Naive thymus-derived CD4-positive, alpha-beta T cell (primary cell): ENCODE measurements at regions not wholly inside any gene's neighbourhood (a gene's known extent, or its start where the extent isn't known, plus 50 kb on each side); places are given as distances from the start of the nearest gene placed in this dataset.

Experiments used
- ATAC-seq: fragments of 150-1000 bp; cut with Tn5 transposase; 2 replicates; pipeline ENCODE4 v1.10.0; 2021; ENCODE audit warnings: mild to moderate bottlenecking, moderate library complexity
- CTCF ChIA-PET: fragments of 350-600 bp; sonication (Branson Sonifier 250); formaldehyde crosslinking; loops from one replicate; lab custom pipeline; 2021; ENCODE audit warnings: antibody characterized with exemption; lab: Charles Lee
- POLR2A ChIA-PET: fragments of 350-600 bp; sonication (Branson Sonifier 250); formaldehyde crosslinking; loops from one replicate; lab custom pipeline; 2021; ENCODE audit warnings: antibody characterized with exemption, inconsistent platforms; lab: Charles Lee
- DNase-seq, 9 donors: peaks; one replicate each; pipeline versions ENCODE4 v3.0.0 to v3.0.0-alpha.2; 2020 to 2022; ENCODE audit warnings: mixed read lengths in 1 of 9
- H3K27ac ChIP-seq: one replicate; pipeline ENCODE4 v1.7.0; 2013; ENCODE audit warnings: mild to moderate bottlenecking, low read depth, low read length, moderate library complexity
- H3K27me3 ChIP-seq, 2 donors: one replicate each; pipeline ENCODE4 v1.7.0; 2013; ENCODE audit warnings: low read length in 2 of 2, mild to moderate bottlenecking in 2 of 2, moderate library complexity in 2 of 2; ENCODE audit not compliant: control insufficient read depth in 2 of 2, insufficient read depth in 2 of 2
- H3K36me3 ChIP-seq, 3 experiments: 1 replicate in 2 of 3; 2 replicates in 1 of 3; pipeline ENCODE4 v1.7.0; 2013; ENCODE audit warnings: low read length in 3 of 3, mild to moderate bottlenecking in 3 of 3, moderate library complexity in 1 of 3; ENCODE audit not compliant: insufficient read depth in 3 of 3, control insufficient read depth in 2 of 3
- H3K4me1 ChIP-seq, 2 donors: one replicate each; pipeline ENCODE4 v1.7.0; 2013; ENCODE audit warnings: low read length in 2 of 2, mild to moderate bottlenecking in 2 of 2, moderate library complexity in 1 of 2; ENCODE audit not compliant: control insufficient read depth in 2 of 2, insufficient read depth in 2 of 2
- H3K4me3 ChIP-seq: 2 replicates; pipeline ENCODE4 v1.7.0; 2013; ENCODE audit warnings: mild to moderate bottlenecking, low read length
- H3K9me3 ChIP-seq, 3 experiments: 1 replicate in 2 of 3; 2 replicates in 1 of 3; pipeline ENCODE4 v1.7.0; 2013; ENCODE audit warnings: low read length in 3 of 3; ENCODE audit not compliant: control insufficient read depth in 2 of 3
- H3K27ac Mint-ChIP-seq, 9 donors: one replicate each; pipeline ENCODE4 v1.8.0; 2020 to 2022; ENCODE audit warnings: mixed read lengths in 9 of 9, mild to moderate bottlenecking in 8 of 9, moderate library complexity in 5 of 9, inconsistent platforms in 2 of 9
- H3K27me3 Mint-ChIP-seq, 5 donors: one replicate each; pipeline ENCODE4 v1.8.0; 2021 to 2022; ENCODE audit warnings: mixed read lengths in 5 of 5, mild to moderate bottlenecking in 1 of 5
- H3K36me3 Mint-ChIP-seq, 5 donors: one replicate each; pipeline ENCODE4 v1.8.0; 2020 to 2022; ENCODE audit warnings: mixed read lengths in 5 of 5, mild to moderate bottlenecking in 3 of 5, inconsistent platforms in 1 of 5
- H3K4me1 Mint-ChIP-seq, 7 donors: one replicate each; pipeline ENCODE4 v1.8.0; 2020 to 2022; ENCODE audit warnings: mixed read lengths in 7 of 7, mild to moderate bottlenecking in 3 of 7, inconsistent platforms in 1 of 7
- H3K4me3 Mint-ChIP-seq, 10 donors: one replicate each; pipeline ENCODE4 v1.8.0; 2020 to 2022; ENCODE audit warnings: mild to moderate bottlenecking in 10 of 10, mixed read lengths in 10 of 10, moderate library complexity in 6 of 10, inconsistent platforms in 2 of 10
- H3K9me3 Mint-ChIP-seq, 11 donors: one replicate each; pipeline ENCODE4 v1.8.0; 2020 to 2022; ENCODE audit warnings: mixed read lengths in 11 of 11, mild to moderate bottlenecking in 4 of 11, inconsistent platforms in 1 of 11, moderate library complexity in 1 of 11
- intact Hi-C, 2 donors: fragments of 100-400 bp; cut with micrococcal nuclease; formaldehyde crosslinking; loops; one replicate each; pipeline ENCODE4 v1.15.1; 2023

GRCh38 chr2:551621-552020 lies 125.6 kb downstream of the TMEM18 start:
- H3K4me1 ChIP-seq = no peaks in the 10 kb centered on the region
- H3K27me3 ChIP-seq = no peaks in the 10 kb centered on the region
- Mint-ChIP-seq H3K4me1 (no peaks in the 10 kb centered on the region), H3K9me3 (peaks cover 0 to 2% (median 0%) of the 10 kb centered on the region in 11 donors), H3K36me3 (no peaks in the 10 kb centered on the region), H3K4me3 (no peak overlapping the region), H3K27ac (no peak overlapping the region), H3K27me3 (peaks cover 8 to 27% (median 17%) of the 10 kb centered on the region in 5 donors)
- ChIA-PET CTCF (no interaction called here), POLR2A (no interaction called here)
- no peak overlapping the region for H3K27ac ChIP-seq
- no peaks in the 10 kb centered on the region for H3K9me3 ChIP-seq
- no peaks in the 10 kb centered on the region for H3K36me3 ChIP-seq
- intact Hi-C loops = no loop called here
- DNase-seq (no peak), ATAC-seq (no peak)
- H3K4me3 ChIP-seq = no peak overlapping the region

DNA sequence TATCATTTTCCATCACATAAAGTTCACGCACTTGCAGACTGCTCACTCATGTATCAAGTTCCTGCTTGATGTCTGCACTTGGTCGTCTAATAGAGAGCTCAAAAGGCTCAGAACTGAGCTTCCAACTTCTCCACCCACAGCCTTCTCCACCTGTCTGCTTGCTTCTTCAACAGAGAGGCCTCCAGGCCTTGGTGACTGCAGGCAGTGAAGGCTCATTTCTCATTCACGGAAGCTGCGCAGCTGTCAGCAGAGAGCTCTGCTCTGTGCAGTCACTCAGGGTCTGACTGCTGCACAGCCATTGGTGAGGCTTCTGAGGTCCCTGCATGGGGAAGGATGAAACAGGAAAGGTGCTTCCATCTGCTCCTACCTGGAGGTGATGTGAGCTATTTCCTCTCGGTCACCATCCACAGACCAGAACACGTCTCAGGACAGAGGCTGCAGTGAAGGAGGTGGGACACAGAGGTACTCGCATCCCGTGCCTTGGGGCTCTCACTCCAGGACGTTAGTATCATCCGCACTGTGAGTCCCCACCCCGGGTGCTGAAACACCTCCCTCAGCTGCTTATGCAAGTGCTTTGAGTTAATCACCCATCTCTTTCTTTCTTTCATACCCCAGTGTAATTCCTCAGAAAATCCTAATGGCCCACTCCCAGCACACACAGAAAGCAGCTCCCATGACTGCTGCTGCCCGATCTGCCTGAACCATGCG lies 126.2 kb downstream of the TMEM18 start:
- no peaks in the 10 kb centered on the region for H3K36me3 Mint-ChIP-seq
- Histone ChIP-seq H3K9me3 (no peaks in the 10 kb centered on the region), H3K4me1 (no peaks in the 10 kb centered on the region), H3K27me3 (no peaks in the 10 kb centered on the region), H3K27ac (no peak overlapping the region), H3K36me3 (no peaks in the 10 kb centered on the region), H3K4me3 (no peak overlapping the region)
- intact Hi-C loops = no loop called here
- DNase-seq = no peak
- H3K9me3 Mint-ChIP-seq = peaks cover 0 to 2% (median 0%) of the 10 kb centered on the region in 11 donors
- H3K27me3 Mint-ChIP-seq = peaks cover 8 to 27% (median 16%) of the 10 kb centered on the region in 5 donors
- H3K4me1 Mint-ChIP-seq = no peaks in the 10 kb centered on the region
- POLR2A ChIA-PET = no interaction called here
- ATAC-seq = no peak
- H3K4me3 Mint-ChIP-seq = no peak overlapping the region
- H3K27ac Mint-ChIP-seq = no peak overlapping the region
- CTCF ChIA-PET = no interaction called here

DNA sequence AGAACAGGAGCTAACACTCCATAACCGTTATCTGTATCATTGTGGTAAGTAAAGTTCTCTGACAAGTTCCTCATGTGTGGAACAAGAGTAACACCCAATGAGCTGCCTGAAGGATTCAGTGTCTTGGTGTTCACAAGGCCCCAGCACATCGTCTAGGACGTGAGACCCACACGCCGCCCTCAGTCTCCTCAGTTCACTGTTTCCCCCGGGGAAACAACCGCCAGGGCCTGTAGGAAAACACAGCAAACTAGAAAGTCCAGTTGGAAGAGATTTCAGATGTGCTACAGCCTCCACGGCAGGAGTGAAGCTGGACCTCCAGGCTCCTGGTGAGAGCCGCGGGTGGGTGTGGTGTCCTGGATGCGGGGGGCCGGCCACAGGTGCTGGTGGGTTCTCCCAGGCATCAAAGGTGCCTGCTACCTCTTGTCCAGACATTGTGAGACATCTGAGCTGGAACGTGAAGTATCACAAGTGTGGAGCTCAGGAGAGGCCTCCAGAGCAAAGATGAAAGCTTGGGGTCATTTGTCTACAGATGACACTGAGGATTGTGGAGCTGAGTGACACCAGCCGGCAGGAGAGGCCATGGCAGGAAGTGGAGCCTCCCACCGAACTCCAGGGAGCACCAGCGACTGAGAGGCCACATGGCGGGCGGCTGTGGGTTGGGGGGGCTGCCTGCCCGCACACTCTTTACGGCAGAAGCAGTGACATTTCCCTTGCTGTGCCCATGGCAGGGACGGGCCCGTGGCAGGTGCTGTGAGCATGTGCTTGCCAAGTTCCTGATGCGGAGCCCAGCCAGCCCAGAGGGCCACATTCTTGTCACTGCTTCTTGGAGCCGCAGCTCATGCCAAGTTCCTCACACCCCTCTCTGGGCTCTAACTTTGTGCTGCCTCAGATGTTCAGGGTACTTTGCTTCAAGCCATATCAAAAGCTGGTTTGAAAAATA lies 131.2 kb downstream of the TMEM18 start:
- CTCF ChIA-PET = interaction anchor here (0.6 to 0.7 kb wide), 2 partner anchors 12 to 174 kb away, joined by 3 read pairs; no protein-coding TSS in a partner anchor
- Mint-ChIP-seq H3K4me3 (no peak overlapping the region), H3K9me3 (no peaks in the 10 kb centered on the region), H3K36me3 (no peaks in the 10 kb centered on the region), H3K4me1 (no peaks in the 10 kb centered on the region), H3K27me3 (peaks cover 9 to 29% (median 15%) of the 10 kb centered on the region in 5 donors), H3K27ac (no peak overlapping the region)
- H3K27ac ChIP-seq = no peak overlapping the region
- no peak for DNase-seq
- ATAC-seq = no peak
- H3K36me3 ChIP-seq = no peaks in the 10 kb centered on the region
- intact Hi-C loops = no loop called here
- POLR2A ChIA-PET = no interaction called here
- H3K9me3 ChIP-seq = no peaks in the 10 kb centered on the region
- no peak overlapping the region for H3K4me3 ChIP-seq
- no peaks in the 10 kb centered on the region for H3K4me1 ChIP-seq
- H3K27me3 ChIP-seq = no peaks in the 10 kb centered on the region

- ATAC-seq (no peak), DNase-seq (no peak)
- Histone ChIP-seq H3K27ac (no peak overlapping the region), H3K27me3 (no peaks in the 10 kb centered on the region), H3K9me3 (no peaks in the 10 kb centered on the region), H3K4me3 (no peak overlapping the region), H3K36me3 (no peaks in the 10 kb centered on the region), H3K4me1 (no peaks in the 10 kb centered on the region)
- ChIA-PET POLR2A (no interaction called here), CTCF (interaction anchor here (0.6 kb wide), 1 partner anchor 11 kb away, joined by 3 read pairs; no protein-coding TSS in a partner anchor)
- H3K27me3 Mint-ChIP-seq = peaks cover 9 to 36% (median 15%) of the 10 kb centered on the region in 5 donors
- no peaks in the 10 kb centered on the region for H3K4me1 Mint-ChIP-seq
- intact Hi-C loops = no loop called here
- H3K27ac Mint-ChIP-seq = no peak overlapping the region
- H3K9me3 Mint-ChIP-seq = no peaks in the 10 kb centered on the region
- H3K36me3 Mint-ChIP-seq = no peaks in the 10 kb centered on the region
- no peak overlapping the region for H3K4me3 Mint-ChIP-seq
Observed at GRCh38 chr2:545228-545627, 132.0 kb downstream of the TMEM18 start.

GRCh38 chr2:538646-539045 lies 138.6 kb downstream of the TMEM18 start:
- no peak overlapping the region for H3K27ac ChIP-seq
- Mint-ChIP-seq H3K27ac (no peak overlapping the region), H3K4me3 (no peak overlapping the region), H3K9me3 (peaks cover 0 to 18% (median 3%) of the 10 kb centered on the region in 11 donors), H3K27me3 (peaks cover 13 to 57% (median 19%) of the 10 kb centered on the region in 5 donors), H3K4me1 (no peaks in the 10 kb centered on the region), H3K36me3 (peaks cover 0 to 4% (median 3%) of the 10 kb centered on the region in 5 donors)
- no peak overlapping the region for H3K4me3 ChIP-seq
- H3K36me3 ChIP-seq = no peaks in the 10 kb centered on the region
- peaks cover 0 to 3% of the 10 kb centered on the region in 2 donors for H3K27me3 ChIP-seq
- H3K4me1 ChIP-seq = no peaks in the 10 kb centered on the region
- no peaks in the 10 kb centered on the region for H3K9me3 ChIP-seq
- ChIA-PET POLR2A (no interaction called here), CTCF (no interaction called here)
- ATAC-seq = no peak
- DNase-seq = no peak
- intact Hi-C loops = no loop called here

DNA sequence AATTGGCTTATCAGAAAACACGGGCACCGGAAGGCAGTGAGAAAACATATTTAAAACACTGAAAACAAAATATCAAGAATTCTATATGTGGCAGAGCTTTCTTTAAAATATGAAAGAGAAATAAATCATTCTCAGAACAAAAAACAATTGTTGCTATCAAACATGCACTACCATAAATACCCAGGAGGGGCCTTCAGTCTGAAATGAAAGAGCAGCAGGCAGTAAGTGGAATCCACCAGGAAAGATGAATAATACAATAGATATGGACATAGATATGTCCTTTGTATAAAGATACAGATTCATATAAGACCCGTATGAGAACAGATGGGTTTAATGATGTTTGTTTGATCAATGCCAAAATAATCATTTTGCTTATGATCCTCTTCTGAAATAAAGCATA lies 142.0 kb downstream of the TMEM18 start:
- no peaks in the 10 kb centered on the region for H3K4me1 ChIP-seq
- POLR2A ChIA-PET = no interaction called here
- no peak overlapping the region for H3K27ac ChIP-seq
- no peak overlapping the region for H3K4me3 Mint-ChIP-seq
- H3K36me3 ChIP-seq = no peaks in the 10 kb centered on the region
- H3K4me1 Mint-ChIP-seq = no peaks in the 10 kb centered on the region
- DNase-seq (no peak), ATAC-seq (no peak)
- intact Hi-C loops = no loop called here
- peaks cover 0 to 3% of the 10 kb centered on the region in 2 donors for H3K27me3 ChIP-seq
- no peak overlapping the region for H3K27ac Mint-ChIP-seq
- H3K36me3 Mint-ChIP-seq = peaks cover 0 to 15% (median 3%) of the 10 kb centered on the region in 5 donors
- peaks cover 14 to 64% (median 20%) of the 10 kb centered on the region in 5 donors for H3K27me3 Mint-ChIP-seq
- H3K9me3 ChIP-seq = peaks cover 0 to 7% (median 0%) of the 10 kb centered on the region in 3 experiments
- H3K9me3 Mint-ChIP-seq = peaks cover 0 to 46% (median 15%) of the 10 kb centered on the region in 11 donors
- CTCF ChIA-PET = no interaction called here
- no peak overlapping the region for H3K4me3 ChIP-seq
